Activated naive CD4-positive, alpha-beta T cell treated with anti-CD3 and anti-CD28 coated beads for 36 hours (primary cell): ENCODE measurements at regions not wholly inside any gene's neighbourhood (a gene's known extent, or its start where the extent isn't known, plus 50 kb on each side); places are given as distances from the start of the nearest gene placed in this dataset.
A peak's percentile ranks its signal among the peaks of the same experiment; 100 is the strongest.
"Not testable (repeated sequence)": the region's sequence is repeated elsewhere in the genome, so short reads cannot be mapped to it uniquely, and the experiment has no call there.

ENCODE experiments used
- CTCF ChIA-PET: fragments of 350-600 bp; sonication (Branson Sonifier 250); formaldehyde crosslinking; loops from one replicate; lab custom pipeline; 2021; ENCODE audit warnings: antibody characterized with exemption; lab: Charles Lee
- DNase-seq: peaks from one replicate; pipeline ENCODE4 v3.0.0-alpha.2; 2020
- H3K27ac Mint-ChIP-seq: one replicate; pipeline ENCODE4 v1.8.0; 2021; ENCODE audit warnings: mild to moderate bottlenecking, mixed read lengths
- H3K27me3 Mint-ChIP-seq: one replicate; pipeline ENCODE4 v1.8.0; 2021; ENCODE audit warnings: low read depth, mixed read lengths
- H3K36me3 Mint-ChIP-seq: one replicate; pipeline ENCODE4 v1.8.0; 2021; ENCODE audit warnings: low read depth, mixed read lengths
- H3K4me1 Mint-ChIP-seq: one replicate; pipeline ENCODE4 v1.8.0; 2021; ENCODE audit warnings: low read depth, mixed read lengths
- H3K4me3 Mint-ChIP-seq: one replicate; pipeline ENCODE4 v1.8.0; 2021; ENCODE audit warnings: mild to moderate bottlenecking, moderate library complexity, mixed read lengths
- H3K9me3 Mint-ChIP-seq: one replicate; pipeline ENCODE4 v1.8.0; 2021; ENCODE audit warnings: mixed read lengths
- intact Hi-C: fragments of 100-400 bp; cut with micrococcal nuclease; formaldehyde crosslinking; loops from one replicate; pipeline ENCODE4 v1.15.1; 2023

- CTCF ChIA-PET = interaction anchor here (0.6 to 2.6 kb wide), 12 partner anchors 14 to 154 kb away, joined by 3 to 17 read pairs (median 3); no protein-coding TSS in a partner anchor
- DNase-seq = no peak
- intact Hi-C loops = loop anchor here (2.0 kb wide), 1 partner anchor 1628 kb away; no protein-coding TSS in a partner anchor
- Mint-ChIP-seq H3K4me1 (peaks cover 38% of the 10 kb centered on the region), H3K27me3 (peaks cover 92% of the 10 kb centered on the region), H3K27ac (no peak overlapping the region), H3K36me3 (no peaks in the 10 kb centered on the region), H3K9me3 (no peaks in the 10 kb centered on the region), H3K4me3 (no peak overlapping the region)
Observed at GRCh38 chr7:155378959-155379871, 78.7 kb upstream of the EN2 start.

DNA sequence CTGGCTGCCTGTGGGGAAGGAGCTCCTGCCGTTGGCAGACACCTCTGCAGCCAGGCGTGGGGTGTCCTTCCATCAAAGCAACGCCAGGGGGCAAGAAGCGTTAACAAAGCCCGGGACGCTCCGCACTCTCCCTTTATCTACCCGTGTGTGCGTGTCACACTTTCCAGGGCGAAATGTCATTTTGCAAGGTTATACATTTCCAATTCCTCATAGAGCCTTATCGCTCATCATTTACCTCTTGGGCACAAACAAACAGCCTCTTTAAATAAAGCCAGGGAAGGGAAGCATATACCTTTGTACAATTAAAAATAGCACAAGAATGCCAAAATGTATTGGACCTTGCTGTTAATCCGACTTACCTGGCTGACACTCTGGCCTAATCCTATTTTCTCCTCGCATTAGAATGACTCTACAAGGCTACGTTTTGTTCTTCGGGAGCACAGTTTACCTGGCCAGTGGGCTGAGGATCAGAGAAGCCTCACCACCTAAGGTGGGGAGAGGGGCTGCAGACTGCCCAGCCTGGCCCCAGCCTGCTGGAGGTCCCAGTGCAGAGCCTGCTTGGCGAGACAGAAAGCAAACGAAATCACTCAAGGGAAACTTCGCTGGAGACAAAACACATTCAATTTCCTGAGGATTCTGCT is 77.6 kb upstream of the EN2 start:
- CTCF ChIA-PET = interaction anchor here (0.6 to 2.6 kb wide), 16 partner anchors 8 to 854 kb away, joined by 3 to 9 read pairs (median 3); no protein-coding TSS in a partner anchor
- Mint-ChIP-seq H3K9me3 (no peaks in the 10 kb centered on the region), H3K27ac (no peak overlapping the region), H3K4me3 (no peak overlapping the region), H3K36me3 (no peaks in the 10 kb centered on the region), H3K4me1 (peaks cover 29% of the 10 kb centered on the region), H3K27me3 (peaks cover 91% of the 10 kb centered on the region)
- intact Hi-C loops = loop anchor here (1.0 to 2.0 kb wide), 4 partner anchors 74 to 388 kb away; no protein-coding TSS in a partner anchor
- DNase-seq = peak; percentile 87

DNA sequence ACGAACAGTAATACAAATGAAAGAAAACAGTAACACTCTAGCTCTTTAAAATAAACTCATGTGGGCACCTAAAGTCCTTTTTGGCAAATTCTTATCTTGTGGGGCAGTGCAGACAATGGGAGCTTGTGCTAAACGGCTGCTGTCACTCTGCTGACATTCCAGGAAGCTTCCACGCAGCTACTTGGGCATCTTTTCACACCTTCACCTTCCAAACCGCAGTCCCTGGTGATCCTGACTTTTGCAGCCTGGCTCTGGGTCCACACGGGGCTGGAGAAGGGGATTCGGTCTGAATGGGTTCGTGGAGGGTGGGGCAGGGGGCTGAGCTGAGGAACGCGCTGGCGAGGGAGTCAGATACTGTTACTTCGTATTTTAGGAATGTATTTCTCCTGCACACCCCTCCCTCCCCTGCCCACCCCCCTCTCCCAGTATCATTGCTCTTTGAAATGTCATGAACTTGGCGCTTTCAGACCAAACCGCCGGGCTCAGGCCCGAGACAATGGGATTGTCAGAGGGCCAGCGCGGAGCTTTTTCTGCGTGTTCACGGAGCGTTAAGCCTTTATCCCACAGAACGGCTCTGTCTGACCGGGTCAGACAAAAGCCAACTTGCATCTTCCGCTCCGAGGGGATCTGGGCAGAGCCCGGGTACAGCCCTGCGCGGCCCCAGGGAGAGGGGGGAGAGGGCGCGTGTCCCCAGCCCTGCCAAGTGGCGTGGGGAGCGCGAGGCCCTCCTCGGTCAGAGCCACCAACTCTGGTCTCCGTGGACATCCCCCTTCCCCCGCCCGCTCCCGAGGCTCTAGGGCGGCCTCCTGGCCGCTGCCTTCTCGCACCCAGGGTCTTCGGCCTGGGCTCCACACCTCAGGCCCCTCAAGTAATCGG is 76.7 kb upstream of the EN2 start:
- Mint-ChIP-seq H3K27me3 (peaks cover 87% of the 10 kb centered on the region), H3K27ac (no peak overlapping the region), H3K4me1 (peaks cover 21% of the 10 kb centered on the region), H3K9me3 (no peaks in the 10 kb centered on the region), H3K4me3 (no peak overlapping the region), H3K36me3 (no peaks in the 10 kb centered on the region)
- intact Hi-C loops = loop anchor here (1.0 to 2.0 kb wide), 4 partner anchors 74 to 387 kb away; no protein-coding TSS in a partner anchor
- DNase-seq = no peak
- CTCF ChIA-PET = interaction anchor here (0.7 to 2.6 kb wide), 11 partner anchors 9 to 855 kb away, joined by 3 to 9 read pairs (median 4); no protein-coding TSS in a partner anchor

GRCh38 chr7:155381852-155382801 is 75.8 kb upstream of the EN2 start:
- intact Hi-C loops = loop anchor here (2.0 kb wide), 2 partner anchors 73 to 151 kb away; no protein-coding TSS in a partner anchor
- peak overlapping the region; percentile 15 for H3K4me3 Mint-ChIP-seq

GRCh38 chr7:155382802-155383171 is 75.1 kb upstream of the EN2 start:
- H3K36me3 Mint-ChIP-seq = no peaks in the 10 kb centered on the region
- CTCF ChIA-PET = no interaction called here
- peaks cover 19% of the 10 kb centered on the region for H3K4me1 Mint-ChIP-seq
- no peaks in the 10 kb centered on the region for H3K9me3 Mint-ChIP-seq
- peaks cover 81% of the 10 kb centered on the region for H3K27me3 Mint-ChIP-seq
- DNase-seq = no peak
- intact Hi-C loops = no loop called here
- no peak overlapping the region for H3K4me3 Mint-ChIP-seq
- H3K27ac Mint-ChIP-seq = no peak overlapping the region

More at GRCh38 chr7:155381852-155382801, 75.8 kb upstream of the EN2 start:
- H3K27ac Mint-ChIP-seq = no peak overlapping the region
- CTCF ChIA-PET = interaction anchor here (1.8 kb wide), 1 partner anchor 10 kb away, joined by 6 read pairs; no protein-coding TSS in a partner anchor
- no peaks in the 10 kb centered on the region for H3K36me3 Mint-ChIP-seq
- H3K4me1 Mint-ChIP-seq = peaks cover 19% of the 10 kb centered on the region
- H3K27me3 Mint-ChIP-seq = peaks cover 82% of the 10 kb centered on the region
- no peaks in the 10 kb centered on the region for H3K9me3 Mint-ChIP-seq
- no peak for DNase-seq

GRCh38 chr7:155383756-155384491 is 74.0 kb upstream of the EN2 start:
- CTCF ChIA-PET = interaction anchor here (0.6 kb wide), 1 partner anchor 11 kb away, joined by 3 read pairs; no protein-coding TSS in a partner anchor
- H3K27me3 Mint-ChIP-seq = peaks cover 78% of the 10 kb centered on the region
- DNase-seq = no peak
- intact Hi-C loops = no loop called here
- H3K4me3 Mint-ChIP-seq = no peak overlapping the region
- H3K4me1 Mint-ChIP-seq = peaks cover 16% of the 10 kb centered on the region
- H3K27ac Mint-ChIP-seq = no peak overlapping the region
- no peaks in the 10 kb centered on the region for H3K9me3 Mint-ChIP-seq
- H3K36me3 Mint-ChIP-seq = no peaks in the 10 kb centered on the region

GRCh38 chr7:155384751-155385150 is 73.2 kb upstream of the EN2 start:
- intact Hi-C loops = no loop called here
- no peak for DNase-seq
- Mint-ChIP-seq H3K36me3 (no peaks in the 10 kb centered on the region), H3K4me3 (no peak overlapping the region), H3K27ac (no peak overlapping the region), H3K27me3 (peaks cover 74% of the 10 kb centered on the region), H3K4me1 (peaks cover 16% of the 10 kb centered on the region), H3K9me3 (no peaks in the 10 kb centered on the region)
- CTCF ChIA-PET = no interaction called here

DNA sequence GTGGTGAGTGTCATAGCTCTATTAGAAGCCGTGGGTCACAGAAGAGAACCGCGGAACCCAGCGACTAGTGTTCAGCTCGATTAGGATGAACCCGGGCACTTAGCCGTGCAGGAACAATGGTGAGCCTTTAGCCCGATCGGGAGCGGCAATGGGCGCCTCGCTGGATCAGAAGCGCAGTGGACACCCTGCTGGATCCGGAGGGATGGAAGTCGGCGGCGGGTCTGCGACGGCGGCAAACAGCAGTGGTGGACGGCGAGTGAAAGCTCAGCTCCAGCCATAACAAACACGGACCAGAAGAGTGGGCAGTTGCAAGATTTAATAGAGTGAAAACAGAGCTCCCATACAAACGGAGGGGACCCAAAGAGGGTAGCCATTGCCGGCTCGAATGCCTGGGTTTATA is 72.7 kb upstream of the EN2 start:
- Mint-ChIP-seq H3K4me1 (peaks cover 13% of the 10 kb centered on the region), H3K27me3 (peaks cover 71% of the 10 kb centered on the region)
- CTCF ChIA-PET, intact Hi-C loops, H3K36me3 Mint-ChIP-seq, DNase-seq, H3K27ac Mint-ChIP-seq, H3K9me3 Mint-ChIP-seq, H3K4me3 Mint-ChIP-seq: not testable (repeated sequence)

DNA sequence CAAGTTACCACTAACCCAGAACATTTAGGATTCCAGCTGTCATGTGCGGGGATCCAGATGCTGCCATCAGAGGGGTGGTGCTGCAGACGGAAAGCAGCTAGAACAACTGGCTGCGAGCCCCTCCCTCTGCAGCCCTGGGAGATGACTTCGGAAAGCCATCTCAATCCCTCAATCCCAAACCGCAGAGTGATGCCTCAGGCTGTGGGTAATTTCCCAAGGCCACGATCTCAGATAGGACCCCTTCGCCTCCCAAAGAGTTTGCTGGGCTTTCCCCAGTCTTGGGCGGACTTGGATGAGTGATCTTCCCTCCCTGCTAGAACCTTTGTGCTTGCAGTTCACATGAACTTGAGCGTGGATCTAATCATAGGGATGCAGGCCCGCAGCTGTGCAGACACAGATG is 71.3 kb upstream of the EN2 start:
- DNase-seq = no peak
- H3K27me3 Mint-ChIP-seq = peaks cover 60% of the 10 kb centered on the region
- H3K9me3 Mint-ChIP-seq = no peaks in the 10 kb centered on the region
- intact Hi-C loops = no loop called here
- no peak overlapping the region for H3K4me3 Mint-ChIP-seq
- H3K4me1 Mint-ChIP-seq = peaks cover 4% of the 10 kb centered on the region
- H3K36me3 Mint-ChIP-seq = no peaks in the 10 kb centered on the region
- H3K27ac Mint-ChIP-seq = no peak overlapping the region
- CTCF ChIA-PET = no interaction called here

GRCh38 chr7:155387066-155387620 is 70.8 kb upstream of the EN2 start:
- no peak overlapping the region for H3K27ac Mint-ChIP-seq

More at GRCh38 chr7:155387066-155387620, 70.8 kb upstream of the EN2 start:
- Mint-ChIP-seq H3K36me3 (no peaks in the 10 kb centered on the region), H3K27me3 (peaks cover 55% of the 10 kb centered on the region), H3K9me3 (no peaks in the 10 kb centered on the region), H3K4me3 (no peak overlapping the region), H3K4me1 (no peaks in the 10 kb centered on the region)
- intact Hi-C loops = no loop called here
- CTCF ChIA-PET = no interaction called here
- DNase-seq = no peak
